ENCODE measurements at regions not wholly inside any gene's neighbourhood (a gene's known extent, or its start where the extent isn't known, plus 50 kb on each side); places are given as distances from the start of the nearest gene placed in this dataset.

DNA sequence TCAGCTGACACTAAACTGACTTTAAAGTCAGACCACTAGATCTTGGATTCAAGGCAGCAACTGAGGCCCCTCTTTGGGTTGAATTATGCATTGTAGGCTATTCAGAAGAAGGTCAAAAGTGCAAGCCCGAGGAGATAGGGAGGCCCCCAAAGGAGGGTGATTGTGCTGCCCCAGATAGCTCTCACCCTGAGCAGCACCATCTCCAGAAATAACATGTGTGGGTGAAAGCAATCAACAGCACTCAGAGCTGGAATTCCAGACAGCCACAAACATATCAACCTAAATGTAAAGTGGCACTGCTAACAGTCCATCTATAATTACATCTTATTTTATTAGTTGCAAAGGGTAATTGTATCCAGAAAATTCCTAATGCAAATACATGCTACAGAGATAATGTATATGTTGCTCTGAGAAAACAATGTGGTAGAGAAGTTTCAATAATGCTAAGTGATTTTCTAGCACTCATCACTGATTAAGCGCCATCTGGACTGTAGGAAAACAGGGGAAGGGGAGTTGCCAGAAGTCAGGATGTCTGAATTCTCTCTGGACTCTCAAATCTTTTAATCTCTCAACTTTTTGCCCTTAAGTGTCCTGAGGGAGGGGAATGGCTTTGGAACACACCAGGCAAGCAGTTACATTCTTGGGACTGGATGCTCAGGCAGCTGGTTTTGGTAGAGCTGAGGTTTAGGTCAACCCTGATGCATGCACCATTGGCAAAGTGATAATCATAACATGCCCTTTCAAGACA, 61.8 kb upstream of the SFRP2 start:
- TF ChIP-seq, protein P1, sequence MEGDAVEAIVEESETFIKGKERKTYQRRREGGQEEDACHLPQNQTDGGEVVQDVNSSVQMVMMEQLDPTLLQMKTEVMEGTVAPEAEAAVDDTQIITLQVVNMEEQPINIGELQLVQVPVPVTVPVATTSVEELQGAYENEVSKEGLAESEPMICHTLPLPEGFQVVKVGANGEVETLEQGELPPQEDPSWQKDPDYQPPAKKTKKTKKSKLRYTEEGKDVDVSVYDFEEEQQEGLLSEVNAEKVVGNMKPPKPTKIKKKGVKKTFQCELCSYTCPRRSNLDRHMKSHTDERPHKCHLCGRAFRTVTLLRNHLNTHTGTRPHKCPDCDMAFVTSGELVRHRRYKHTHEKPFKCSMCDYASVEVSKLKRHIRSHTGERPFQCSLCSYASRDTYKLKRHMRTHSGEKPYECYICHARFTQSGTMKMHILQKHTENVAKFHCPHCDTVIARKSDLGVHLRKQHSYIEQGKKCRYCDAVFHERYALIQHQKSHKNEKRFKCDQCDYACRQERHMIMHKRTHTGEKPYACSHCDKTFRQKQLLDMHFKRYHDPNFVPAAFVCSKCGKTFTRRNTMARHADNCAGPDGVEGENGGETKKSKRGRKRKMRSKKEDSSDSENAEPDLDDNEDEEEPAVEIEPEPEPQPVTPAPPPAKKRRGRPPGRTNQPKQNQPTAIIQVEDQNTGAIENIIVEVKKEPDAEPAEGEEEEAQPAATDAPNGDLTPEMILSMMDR (IDR thresholded peaks at IDR 0.05), result no peak
- TF ChIP-seq POLR2A (IDR thresholded peaks at IDR 0.05), result no peak

Data from thyroid gland (tissue), 4 donors.